ENCODE measurements at regions not wholly inside any gene's neighbourhood (a gene's known extent, or its start where the extent isn't known, plus 50 kb on each side); places are given as distances from the start of the nearest gene placed in this dataset.

DNA sequence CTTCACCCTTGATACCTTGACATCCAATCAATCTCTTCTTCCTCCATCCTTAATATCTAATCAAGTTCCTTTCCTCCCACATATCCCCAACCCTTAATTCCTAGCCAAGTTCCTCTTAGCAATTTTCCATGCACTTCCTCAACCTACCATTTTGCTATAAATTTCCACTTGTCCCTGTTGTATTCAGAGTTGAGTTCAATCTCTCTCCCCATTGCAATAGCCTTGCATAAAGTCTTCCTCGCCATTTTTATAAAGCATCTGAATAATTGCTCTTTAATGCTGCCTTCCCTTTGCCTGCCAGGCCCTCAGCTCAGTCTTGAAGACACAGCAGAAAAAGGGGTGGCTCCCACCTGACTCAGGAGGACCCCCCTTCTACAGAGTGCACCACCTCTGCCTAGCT is 390.3 kb downstream of the HHIPL2 start:
- TF ChIP-seq, protein P1, sequence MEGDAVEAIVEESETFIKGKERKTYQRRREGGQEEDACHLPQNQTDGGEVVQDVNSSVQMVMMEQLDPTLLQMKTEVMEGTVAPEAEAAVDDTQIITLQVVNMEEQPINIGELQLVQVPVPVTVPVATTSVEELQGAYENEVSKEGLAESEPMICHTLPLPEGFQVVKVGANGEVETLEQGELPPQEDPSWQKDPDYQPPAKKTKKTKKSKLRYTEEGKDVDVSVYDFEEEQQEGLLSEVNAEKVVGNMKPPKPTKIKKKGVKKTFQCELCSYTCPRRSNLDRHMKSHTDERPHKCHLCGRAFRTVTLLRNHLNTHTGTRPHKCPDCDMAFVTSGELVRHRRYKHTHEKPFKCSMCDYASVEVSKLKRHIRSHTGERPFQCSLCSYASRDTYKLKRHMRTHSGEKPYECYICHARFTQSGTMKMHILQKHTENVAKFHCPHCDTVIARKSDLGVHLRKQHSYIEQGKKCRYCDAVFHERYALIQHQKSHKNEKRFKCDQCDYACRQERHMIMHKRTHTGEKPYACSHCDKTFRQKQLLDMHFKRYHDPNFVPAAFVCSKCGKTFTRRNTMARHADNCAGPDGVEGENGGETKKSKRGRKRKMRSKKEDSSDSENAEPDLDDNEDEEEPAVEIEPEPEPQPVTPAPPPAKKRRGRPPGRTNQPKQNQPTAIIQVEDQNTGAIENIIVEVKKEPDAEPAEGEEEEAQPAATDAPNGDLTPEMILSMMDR (IDR thresholded peaks at IDR 0.05), result no peak
- TF ChIP-seq POLR2A (IDR thresholded peaks at IDR 0.05), result no peak
- TF ChIP-seq EP300 (IDR thresholded peaks at IDR 0.05), result no peak

Measured in sigmoid colon (tissue), 4 donors.